ENCODE measurements at regions not wholly inside any gene's neighbourhood (a gene's known extent, or its start where the extent isn't known, plus 50 kb on each side); places are given as distances from the start of the nearest gene placed in this dataset.

GRCh38 chr4:138949866-138950265 is 65.7 kb upstream of the NOCT start:
- ATAC-seq: no peak
- H3K27me3 ChIP-seq (ENCODE audit: low read length): no peaks in the 10 kb centered on the region
- no peaks in the 10 kb centered on the region for H3K9me2 ChIP-seq (replicated peaks; ENCODE audit: low read length)
- H3K36me3 ChIP-seq (ENCODE audit: low read depth, low read length): no peaks in the 10 kb centered on the region
- TF ChIP-seq EZH2 (IDR thresholded peaks at IDR 0.05; ENCODE audit: low read length, unreplicated experiment): no peak
- no peak for TF ChIP-seq CTCF (conservative IDR thresholded peaks at IDR 0.05; ENCODE audit: low read depth, low read length)
- TF ChIP-seq EZH2phosphoT487 (IDR thresholded peaks at IDR 0.05; ENCODE audit: borderline replicate concordance, low read length): no peak
- no peak overlapping the region for H3K9ac ChIP-seq (ENCODE audit: low read length)
- no peak for DNase-seq
- intact Hi-C loops (cut with micrococcal nuclease): no loop called here
- H3K79me2 ChIP-seq (ENCODE audit: low read length): no peaks in the 10 kb centered on the region
- H2AFZ ChIP-seq (ENCODE audit: low read length): no peak overlapping the region
- ChIA-PET CTCF (no interaction called here), POLR2A (ENCODE audit: unreplicated experiment) (interaction anchor here (0.6 kb wide), 1 partner anchor 52 kb away, joined by 3 read pairs; no protein-coding TSS in a partner anchor)
- H3K27ac ChIP-seq (ENCODE audit: low read length): no peak overlapping the region
- no peak overlapping the region for H3K4me3 ChIP-seq (ENCODE audit: low read length)
- no peaks in the 10 kb centered on the region for H4K20me1 ChIP-seq (ENCODE audit: low read length)
- H3K4me1 ChIP-seq (ENCODE audit: insufficient read depth, low read length): peaks cover 16% of the 10 kb centered on the region; the same call in 1 of the 2 replicates
- no peaks in the 10 kb centered on the region for H3K9me3 ChIP-seq (ENCODE audit: low read length)
- no TSS peak for BruUV-seq (replicated peaks)
- H3F3A ChIP-seq (ENCODE audit: low read length, unreplicated experiment): no peaks in the 10 kb centered on the region
- H3K4me2 ChIP-seq (ENCODE audit: low read length): no peak overlapping the region

GRCh38 chr4:138948918-138949317 is 66.7 kb upstream of the NOCT start:
- no peaks in the 10 kb centered on the region for H3K9me2 ChIP-seq (replicated peaks; ENCODE audit: low read length)
- no peaks in the 10 kb centered on the region for H3K36me3 ChIP-seq (ENCODE audit: low read depth, low read length)
- no peaks in the 10 kb centered on the region for H3K79me2 ChIP-seq (ENCODE audit: low read length)
- no peaks in the 10 kb centered on the region for H3K9me3 ChIP-seq (ENCODE audit: low read length)
- H2AFZ ChIP-seq (ENCODE audit: low read length): 0 out of 2 replicates have a peak overlapping the region, but pooled peaks have one; percentile 22
- ATAC-seq (no peak), DNase-seq (peak; percentile 49)
- TF ChIP-seq EZH2phosphoT487 (IDR thresholded peaks at IDR 0.05; ENCODE audit: borderline replicate concordance, low read length): no peak
- TF ChIP-seq CTCF (conservative IDR thresholded peaks at IDR 0.05; ENCODE audit: low read depth, low read length): no peak
- TF ChIP-seq EZH2 (IDR thresholded peaks at IDR 0.05; ENCODE audit: low read length, unreplicated experiment): no peak
- BruUV-seq (replicated peaks): no TSS peak
- peaks cover 13% of the 10 kb centered on the region; the same call in 1 of the 2 replicates for H3K4me1 ChIP-seq (ENCODE audit: insufficient read depth, low read length)
- no peak overlapping the region for H3K4me2 ChIP-seq (ENCODE audit: low read length)
- intact Hi-C loops (cut with micrococcal nuclease): no loop called here
- H3K4me3 ChIP-seq (ENCODE audit: low read length): no peak overlapping the region
- ChIA-PET POLR2A (ENCODE audit: unreplicated experiment) (interaction anchor here (0.6 kb wide), 1 partner anchor 92 kb away, joined by 4 read pairs; no protein-coding TSS in a partner anchor), CTCF (no interaction called here)
- no peaks in the 10 kb centered on the region for H3K27me3 ChIP-seq (ENCODE audit: low read length)
- H3F3A ChIP-seq (ENCODE audit: low read length, unreplicated experiment): no peaks in the 10 kb centered on the region
- H3K27ac ChIP-seq (ENCODE audit: low read length): no peak overlapping the region
- no peaks in the 10 kb centered on the region for H4K20me1 ChIP-seq (ENCODE audit: low read length)
- H3K9ac ChIP-seq (ENCODE audit: low read length): no peak overlapping the region

- H3F3A ChIP-seq (ENCODE audit: low read length, unreplicated experiment): no peaks in the 10 kb centered on the region
- H3K27me3 ChIP-seq (ENCODE audit: low read length): no peaks in the 10 kb centered on the region
- POLR2A ChIA-PET (ENCODE audit: unreplicated experiment): no interaction called here
- H3K4me3 ChIP-seq (ENCODE audit: low read length): no peak overlapping the region
- H4K20me1 ChIP-seq (ENCODE audit: low read length): no peaks in the 10 kb centered on the region
- DNase-seq (no peak), ATAC-seq (no peak)
- CTCF ChIA-PET: interaction anchor here (0.7 kb wide), 1 partner anchor 8 kb away, joined by 3 read pairs; no protein-coding TSS in a partner anchor
- no peak for TF ChIP-seq EZH2phosphoT487 (IDR thresholded peaks at IDR 0.05; ENCODE audit: borderline replicate concordance, low read length)
- TF ChIP-seq CTCF (conservative IDR thresholded peaks at IDR 0.05; ENCODE audit: low read depth, low read length): no peak
- no peak for TF ChIP-seq EZH2 (IDR thresholded peaks at IDR 0.05; ENCODE audit: low read length, unreplicated experiment)
- H2AFZ ChIP-seq (ENCODE audit: low read length): no peak overlapping the region
- no peak overlapping the region for H3K27ac ChIP-seq (ENCODE audit: low read length)
- H3K36me3 ChIP-seq (ENCODE audit: low read depth, low read length): no peaks in the 10 kb centered on the region
- H3K9me2 ChIP-seq (replicated peaks; ENCODE audit: low read length): no peaks in the 10 kb centered on the region
- no peaks in the 10 kb centered on the region for H3K79me2 ChIP-seq (ENCODE audit: low read length)
- no TSS peak for BruUV-seq (replicated peaks)
- no peak overlapping the region for H3K4me2 ChIP-seq (ENCODE audit: low read length)
- no peaks in the 10 kb centered on the region for H3K9me3 ChIP-seq (ENCODE audit: low read length)
- no peaks in the 10 kb centered on the region for H3K4me1 ChIP-seq (ENCODE audit: insufficient read depth, low read length)
- intact Hi-C loops (cut with micrococcal nuclease): no loop called here
- no peak overlapping the region for H3K9ac ChIP-seq (ENCODE audit: low read length)
Observed at GRCh38 chr4:138946306-138946705, 69.3 kb upstream of the NOCT start.

Data from PC-3 (cell line).